ENCODE measurements at regions not wholly inside any gene's neighbourhood (a gene's known extent, or its start where the extent isn't known, plus 50 kb on each side); places are given as distances from the start of the nearest gene placed in this dataset.

GRCh38 chr2:190137561-190137960, 75.0 kb upstream of the MSTN start:
- TF ChIP-seq RAD21 (IDR thresholded peaks at IDR 0.05; ENCODE audit: low read depth) (no peak), CEBPB (IDR thresholded peaks at IDR 0.05) (no peak), NFIC (IDR thresholded peaks at IDR 0.05) (no peak), EP300 (IDR thresholded peaks at IDR 0.05; ENCODE audit: borderline replicate concordance) (no peak), YY1 (IDR thresholded peaks at IDR 0.05; ENCODE audit: low read depth) (no peak), TAF1 (IDR thresholded peaks at IDR 0.05; ENCODE audit: low read depth) (no peak), ZBTB7A (IDR thresholded peaks at IDR 0.05; ENCODE audit: low read depth) (no peak), TCF12 (IDR thresholded peaks at IDR 0.05; ENCODE audit: low read depth) (no peak), FOXM1 (IDR thresholded peaks at IDR 0.05; ENCODE audit: borderline replicate concordance, low read depth) (no peak), EGR1 (IDR thresholded peaks at IDR 0.05) (no peak), REST (IDR thresholded peaks at IDR 0.05; ENCODE audit: low read depth) (no peak)
- TF ChIP-seq, protein P1, sequence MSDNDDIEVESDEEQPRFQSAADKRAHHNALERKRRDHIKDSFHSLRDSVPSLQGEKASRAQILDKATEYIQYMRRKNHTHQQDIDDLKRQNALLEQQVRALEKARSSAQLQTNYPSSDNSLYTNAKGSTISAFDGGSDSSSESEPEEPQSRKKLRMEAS (IDR thresholded peaks at IDR 0.05), result no peak
- TF ChIP-seq, protein P2, sequence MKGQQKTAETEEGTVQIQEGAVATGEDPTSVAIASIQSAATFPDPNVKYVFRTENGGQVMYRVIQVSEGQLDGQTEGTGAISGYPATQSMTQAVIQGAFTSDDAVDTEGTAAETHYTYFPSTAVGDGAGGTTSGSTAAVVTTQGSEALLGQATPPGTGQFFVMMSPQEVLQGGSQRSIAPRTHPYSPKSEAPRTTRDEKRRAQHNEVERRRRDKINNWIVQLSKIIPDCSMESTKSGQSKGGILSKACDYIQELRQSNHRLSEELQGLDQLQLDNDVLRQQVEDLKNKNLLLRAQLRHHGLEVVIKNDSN (IDR thresholded peaks at IDR 0.05), result no peak

DNA sequence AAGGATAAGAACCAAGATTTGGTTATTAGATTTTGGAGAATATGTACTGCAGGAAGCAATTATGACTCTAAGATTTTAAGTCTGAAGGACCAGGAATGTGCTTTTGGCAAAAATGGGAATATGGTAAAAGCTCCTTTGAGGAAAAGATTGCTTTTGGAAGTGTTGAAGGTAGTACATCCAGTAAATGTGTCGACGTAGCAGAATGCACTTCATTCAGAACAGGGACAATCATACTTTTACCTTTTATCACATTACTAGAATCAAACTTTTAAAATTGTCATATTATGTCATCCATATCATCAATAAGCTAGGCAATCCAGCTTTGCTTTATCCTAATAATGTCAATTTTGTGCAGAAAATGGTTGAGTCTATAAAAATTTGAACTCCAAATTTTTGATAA, 74.3 kb upstream of the MSTN start:
- no peak for TF ChIP-seq YY1 (IDR thresholded peaks at IDR 0.05; ENCODE audit: low read depth)
- TF ChIP-seq TAF1 (IDR thresholded peaks at IDR 0.05; ENCODE audit: low read depth), result no peak
- no peak for TF ChIP-seq REST (IDR thresholded peaks at IDR 0.05; ENCODE audit: low read depth)
- no peak for TF ChIP-seq CEBPB (IDR thresholded peaks at IDR 0.05)
- TF ChIP-seq ZBTB7A (IDR thresholded peaks at IDR 0.05; ENCODE audit: low read depth), result no peak
- TF ChIP-seq NFIC (IDR thresholded peaks at IDR 0.05), result no peak
- no peak for TF ChIP-seq TCF12 (IDR thresholded peaks at IDR 0.05; ENCODE audit: low read depth)
- TF ChIP-seq RAD21 (IDR thresholded peaks at IDR 0.05; ENCODE audit: low read depth), result no peak
- TF ChIP-seq FOXM1 (IDR thresholded peaks at IDR 0.05; ENCODE audit: borderline replicate concordance, low read depth), result no peak
- no peak for TF ChIP-seq TEAD4 (IDR thresholded peaks at IDR 0.05)
- TF ChIP-seq EGR1 (IDR thresholded peaks at IDR 0.05), result no peak
- no peak for TF ChIP-seq CREB1 (IDR thresholded peaks at IDR 0.05; ENCODE audit: low read depth)
- TF ChIP-seq, protein P1 (IDR thresholded peaks at IDR 0.05), result no peak
- no peak for TF ChIP-seq EP300 (IDR thresholded peaks at IDR 0.05; ENCODE audit: borderline replicate concordance)
- TF ChIP-seq, protein P2 (IDR thresholded peaks at IDR 0.05), result no peak

DNA sequence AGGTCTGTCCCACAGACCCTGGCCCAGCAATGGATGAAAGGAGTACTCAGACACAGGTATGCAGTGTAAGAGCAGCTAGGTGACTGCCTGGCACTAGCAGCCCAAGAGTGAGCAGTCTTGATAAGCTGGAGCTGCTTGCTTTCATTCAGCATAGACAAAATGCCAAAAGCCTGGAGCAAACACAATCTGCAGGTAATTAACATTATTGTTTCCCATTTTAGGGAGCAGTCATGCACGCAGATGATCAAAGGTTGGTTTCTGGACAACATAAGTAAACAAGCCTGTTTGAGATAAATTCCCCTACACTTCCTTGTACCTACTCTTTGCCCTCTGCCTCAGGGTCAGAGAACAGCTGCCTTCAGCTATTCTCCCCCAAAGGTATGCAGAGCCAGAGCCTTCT, 73.7 kb upstream of the MSTN start:
- TF ChIP-seq EGR1 (IDR thresholded peaks at IDR 0.05) (no peak), TEAD4 (IDR thresholded peaks at IDR 0.05) (no peak), YY1 (IDR thresholded peaks at IDR 0.05; ENCODE audit: low read depth) (no peak), TCF12 (IDR thresholded peaks at IDR 0.05; ENCODE audit: low read depth) (no peak), CEBPB (IDR thresholded peaks at IDR 0.05) (no peak), NFIC (IDR thresholded peaks at IDR 0.05) (no peak), ZBTB7A (IDR thresholded peaks at IDR 0.05; ENCODE audit: low read depth) (no peak), EP300 (IDR thresholded peaks at IDR 0.05; ENCODE audit: borderline replicate concordance) (no peak), RAD21 (IDR thresholded peaks at IDR 0.05; ENCODE audit: low read depth) (no peak), TAF1 (IDR thresholded peaks at IDR 0.05; ENCODE audit: low read depth) (no peak), FOXM1 (IDR thresholded peaks at IDR 0.05; ENCODE audit: borderline replicate concordance, low read depth) (no peak), REST (IDR thresholded peaks at IDR 0.05; ENCODE audit: low read depth) (no peak), CREB1 (IDR thresholded peaks at IDR 0.05; ENCODE audit: low read depth) (no peak)
- TF ChIP-seq, protein P1 (IDR thresholded peaks at IDR 0.05), result no peak
- TF ChIP-seq, protein P2 (IDR thresholded peaks at IDR 0.05), result no peak

All from Ishikawa (cell line).